ENCODE measurements at regions not wholly inside any gene's neighbourhood (a gene's known extent, or its start where the extent isn't known, plus 50 kb on each side); places are given as distances from the start of the nearest gene placed in this dataset.

DNA sequence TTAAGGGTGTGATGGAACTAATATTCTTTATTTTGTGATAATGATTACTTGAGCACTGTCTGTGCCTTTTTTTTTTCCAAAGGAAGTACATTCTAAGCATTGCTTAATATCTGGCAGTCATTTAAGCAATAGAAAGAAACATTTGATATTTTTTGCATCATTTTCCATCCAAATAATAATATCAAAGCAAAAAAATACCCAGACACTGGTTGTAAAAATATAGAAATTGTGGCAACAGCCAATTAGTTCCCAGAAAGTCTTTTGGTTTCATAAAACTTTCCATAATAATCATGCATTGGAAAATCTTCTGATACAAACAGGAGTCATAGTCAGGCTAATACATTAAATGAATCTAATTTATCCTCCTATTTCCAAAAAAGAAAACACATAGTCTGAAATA lies 629.3 kb upstream of the ADAMTS5 start:
- DNase-seq = no peak

DNA sequence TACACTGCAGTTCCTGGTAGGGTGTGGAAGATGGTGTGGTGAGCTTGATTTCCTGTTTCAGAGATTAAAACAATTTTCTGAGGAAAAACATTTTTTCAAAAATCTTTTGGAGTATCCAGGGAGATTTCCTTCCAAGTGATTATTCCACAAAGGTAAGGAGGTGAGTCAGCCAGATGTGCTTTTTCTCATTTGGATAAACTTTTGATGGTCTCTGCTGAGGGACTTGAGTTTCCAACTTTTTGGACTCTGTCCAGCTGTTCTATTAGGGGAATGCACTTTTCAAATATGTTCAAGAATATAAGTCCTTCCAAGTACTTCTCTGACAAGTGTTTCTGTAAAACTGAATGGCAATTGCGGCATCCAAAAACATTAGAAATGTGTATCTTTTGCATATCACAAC lies 628.8 kb upstream of the ADAMTS5 start:
- DNase-seq = no peak

DNA sequence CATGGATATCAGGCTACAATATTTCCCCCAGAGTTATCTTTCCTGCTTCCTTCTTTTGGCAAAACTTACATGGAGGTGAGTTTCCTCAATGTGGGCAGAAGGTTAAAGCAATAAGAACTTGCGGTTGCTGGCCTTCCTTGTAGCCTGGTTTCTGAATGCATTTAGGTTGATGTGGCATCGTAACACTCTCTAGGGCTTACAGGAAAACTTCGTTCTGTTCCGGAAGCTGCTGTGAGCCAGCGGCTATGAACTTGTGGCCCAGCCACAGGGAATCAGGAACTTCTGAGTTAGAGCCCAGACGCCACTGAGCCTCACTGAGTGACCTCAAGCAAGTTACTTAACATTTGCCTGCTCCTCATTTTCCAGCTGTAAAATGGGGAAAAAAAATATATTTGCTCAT lies 623.4 kb upstream of the ADAMTS5 start:
- no peak for DNase-seq

DNA sequence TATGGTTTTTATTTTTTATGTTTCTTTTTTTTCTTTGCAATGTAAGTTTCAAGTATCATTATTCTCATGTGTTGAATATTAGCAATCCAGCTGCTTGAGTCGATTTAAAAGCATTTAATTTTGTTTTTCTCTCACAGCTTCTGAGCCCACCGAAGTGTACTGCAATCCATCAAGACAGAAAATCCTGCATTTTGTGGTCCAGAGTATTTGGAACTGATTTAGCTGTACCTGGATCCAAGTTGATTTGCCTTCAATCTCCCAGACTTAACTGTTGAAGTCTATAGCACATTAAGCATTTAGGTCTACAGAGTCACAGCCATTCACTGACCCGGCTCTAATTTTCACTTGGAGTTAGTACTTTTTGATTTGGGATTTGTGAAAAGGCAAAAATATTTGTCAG lies 622.9 kb upstream of the ADAMTS5 start:
- no peak for DNase-seq

DNA sequence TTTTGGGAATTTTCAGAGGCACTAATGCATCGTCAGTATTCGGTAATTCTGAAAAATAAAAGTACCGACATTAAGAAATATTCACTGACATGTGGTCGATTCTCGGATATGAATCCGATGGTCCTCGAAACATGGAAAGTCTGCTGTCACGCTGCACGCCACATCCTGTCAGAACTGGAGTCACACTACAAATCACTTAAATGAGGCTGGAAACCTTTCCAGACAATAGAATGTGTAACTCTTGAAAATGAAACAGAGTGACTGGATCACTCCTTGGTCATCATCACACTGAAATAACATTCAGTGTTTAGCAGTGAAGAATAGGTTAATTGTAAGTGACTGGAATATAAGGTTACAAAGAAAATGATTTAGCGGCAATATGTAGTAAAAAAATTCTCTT lies 620.1 kb upstream of the ADAMTS5 start:
- DNase-seq = no peak

DNA sequence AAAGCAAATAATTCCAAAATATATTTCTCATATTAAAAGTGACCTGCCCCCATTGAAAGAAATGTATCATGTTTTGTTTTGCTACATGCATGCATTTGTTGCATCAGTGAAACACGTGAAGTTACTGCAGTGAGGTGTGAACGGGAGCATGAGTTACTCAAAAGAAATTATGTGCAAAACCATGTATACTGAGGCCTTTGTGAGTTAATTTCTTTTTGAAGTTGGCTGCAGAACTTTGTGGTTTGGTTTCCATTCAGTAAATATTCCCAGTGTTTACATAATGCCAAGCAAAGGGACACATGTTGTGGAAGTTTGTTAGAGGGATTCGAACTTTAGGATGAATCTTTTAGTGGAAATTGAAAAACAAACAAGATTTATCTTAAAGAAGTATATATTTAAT lies 619.4 kb upstream of the ADAMTS5 start:
- no peak for DNase-seq

DNA sequence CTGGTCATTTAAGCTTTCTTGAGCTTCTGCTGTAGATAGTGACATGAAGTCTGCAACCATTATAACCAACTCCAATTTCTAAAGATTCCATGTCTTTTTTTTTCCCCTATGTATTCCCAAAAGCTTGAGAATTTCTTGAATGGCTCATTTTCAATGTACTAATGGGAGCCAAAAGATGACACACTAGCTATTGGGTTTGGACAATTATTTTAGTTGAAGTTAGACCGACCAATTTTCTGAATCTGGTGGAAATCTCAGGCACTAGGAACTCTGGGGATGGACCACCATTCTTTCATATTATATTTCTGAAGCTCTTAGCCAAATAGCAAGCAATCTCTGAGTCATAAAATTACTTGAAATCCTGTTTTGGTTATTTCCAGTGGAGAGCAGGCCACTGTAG lies 617.4 kb upstream of the ADAMTS5 start:
- no peak for DNase-seq

DNA sequence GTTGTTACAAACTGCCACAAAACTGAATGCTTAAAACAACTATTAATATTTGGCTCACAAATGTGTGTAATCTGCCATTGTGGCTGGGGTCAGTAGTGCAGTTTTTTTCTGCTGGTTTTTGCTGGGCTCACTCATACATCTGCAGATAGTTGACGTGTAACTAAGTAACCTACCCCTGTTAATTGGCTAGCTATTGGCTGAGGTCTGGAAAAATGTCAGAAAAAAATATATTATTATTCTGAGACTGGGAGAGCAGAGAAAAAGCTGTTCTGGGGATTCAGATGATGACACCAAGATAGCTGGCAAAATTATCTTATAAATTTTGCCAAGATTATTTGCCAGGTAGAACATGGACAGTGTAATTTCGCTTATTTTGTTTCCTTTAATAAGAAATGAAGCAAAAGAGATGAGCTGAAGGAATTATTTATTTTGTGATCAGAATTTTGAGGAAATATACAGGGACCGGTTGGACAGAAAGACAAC lies 616.1 kb upstream of the ADAMTS5 start:
- DNase-seq = no peak

DNA sequence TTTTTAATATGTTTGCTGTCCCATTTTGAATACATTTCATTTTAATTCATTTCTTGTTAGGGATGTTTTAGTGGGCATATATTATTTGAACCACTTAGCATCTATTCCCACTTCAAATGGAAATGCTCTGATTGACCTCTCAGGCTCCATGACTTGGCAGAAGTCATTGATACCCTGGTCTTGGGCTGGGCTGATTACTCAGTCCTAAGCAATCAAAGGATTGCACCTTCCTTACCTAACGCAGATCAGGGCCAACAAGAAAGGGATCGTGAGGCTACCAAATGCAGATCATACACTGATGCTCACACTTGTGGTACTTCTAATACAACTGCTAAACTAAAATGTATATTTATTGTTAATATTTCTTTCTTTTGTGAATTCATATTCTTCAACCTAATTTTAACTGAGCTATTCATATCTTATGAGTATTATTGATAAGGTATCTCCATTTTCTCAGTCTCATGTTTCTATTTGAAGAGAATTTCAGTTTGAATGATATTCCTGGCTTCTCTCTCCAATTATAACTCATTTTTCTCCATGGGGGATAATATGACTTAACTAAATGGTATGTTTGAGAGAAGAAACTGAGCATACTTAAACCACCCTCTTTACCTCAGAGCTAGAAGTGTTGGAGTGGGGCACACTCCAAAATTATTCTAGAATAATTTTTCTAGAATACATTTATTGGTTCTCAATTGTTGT lies 615.5 kb upstream of the ADAMTS5 start:
- DNase-seq = no peak

DNA sequence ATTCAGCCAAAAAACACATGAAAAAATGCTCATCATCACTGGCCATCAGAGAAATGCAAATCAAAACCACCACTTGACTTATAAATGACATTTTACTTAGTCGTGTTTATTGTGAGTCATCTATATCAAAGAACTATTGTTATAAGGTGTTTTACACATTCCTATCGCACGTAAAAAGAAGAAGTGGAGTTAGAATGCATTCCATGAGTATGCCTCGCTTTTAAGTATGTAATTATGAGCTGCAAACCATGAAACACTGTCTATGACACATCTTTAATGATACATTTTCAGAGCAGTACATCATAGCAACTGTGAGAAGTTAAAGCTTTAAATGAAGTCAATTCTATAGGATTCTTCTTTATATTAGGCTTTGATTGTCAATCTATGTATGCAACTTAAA lies 614.3 kb upstream of the ADAMTS5 start:
- DNase-seq = no peak

DNA sequence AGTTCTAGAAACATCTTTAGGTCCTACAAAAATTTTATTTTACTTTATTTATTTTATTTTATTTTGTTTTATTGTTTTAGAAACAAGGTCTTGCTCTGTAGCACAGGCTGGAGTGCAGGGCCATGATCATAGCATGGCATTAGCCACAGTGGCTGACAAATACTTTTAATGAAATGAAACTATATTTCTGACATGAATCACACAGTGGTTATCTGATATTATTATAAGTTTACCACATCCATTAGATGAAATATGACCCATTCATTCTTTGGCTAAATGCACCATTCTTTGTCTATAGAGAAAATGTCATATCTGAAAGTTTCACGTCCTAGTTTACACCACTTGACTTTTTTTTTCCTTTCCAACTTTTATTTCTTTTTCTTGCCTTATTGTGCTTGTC lies 613.4 kb upstream of the ADAMTS5 start:
- no peak for DNase-seq

DNA sequence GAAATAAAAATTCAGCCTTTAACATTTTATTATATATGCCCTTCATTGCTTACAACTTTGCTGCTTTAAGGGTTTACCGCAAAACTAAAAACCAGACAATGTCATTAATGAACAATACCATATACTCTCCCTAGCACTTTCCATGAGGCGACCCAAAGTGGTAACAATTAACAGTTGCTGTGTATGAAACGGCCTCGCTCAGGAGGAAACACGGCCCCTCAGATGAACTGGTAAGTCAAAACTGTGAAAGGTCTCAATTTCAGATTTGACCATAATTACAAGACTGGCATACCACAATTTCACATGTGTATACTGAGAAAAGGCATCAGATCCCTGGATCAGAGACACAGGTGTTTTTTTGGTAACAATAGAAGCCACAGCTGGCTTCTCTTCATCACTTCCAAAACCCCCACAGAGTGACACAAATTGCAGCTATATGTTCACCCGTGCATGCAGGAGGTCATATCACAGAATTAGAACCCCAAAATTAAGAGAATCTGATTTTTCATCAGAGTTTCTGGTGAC lies 611.9 kb upstream of the ADAMTS5 start:
- no peak for DNase-seq

DNA sequence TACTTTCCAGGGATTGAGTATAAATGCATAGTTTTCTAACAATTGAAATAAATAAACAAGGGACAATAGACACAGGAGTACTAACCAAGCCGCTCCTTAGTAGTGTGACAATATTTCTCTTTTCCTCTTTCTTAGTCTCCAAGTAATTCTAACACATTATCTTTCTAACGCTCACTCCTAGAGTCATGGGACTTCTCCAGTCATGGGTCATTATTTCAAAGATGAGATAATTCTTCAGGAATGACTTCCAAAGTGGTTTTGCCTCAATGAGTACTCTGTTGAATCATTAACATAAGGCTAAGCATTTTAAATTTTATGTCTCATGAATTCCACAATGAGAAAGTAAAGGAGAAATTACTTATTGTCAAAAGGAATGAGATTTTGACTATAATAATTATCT lies 605.8 kb upstream of the ADAMTS5 start:
- DNase-seq = no peak

DNA sequence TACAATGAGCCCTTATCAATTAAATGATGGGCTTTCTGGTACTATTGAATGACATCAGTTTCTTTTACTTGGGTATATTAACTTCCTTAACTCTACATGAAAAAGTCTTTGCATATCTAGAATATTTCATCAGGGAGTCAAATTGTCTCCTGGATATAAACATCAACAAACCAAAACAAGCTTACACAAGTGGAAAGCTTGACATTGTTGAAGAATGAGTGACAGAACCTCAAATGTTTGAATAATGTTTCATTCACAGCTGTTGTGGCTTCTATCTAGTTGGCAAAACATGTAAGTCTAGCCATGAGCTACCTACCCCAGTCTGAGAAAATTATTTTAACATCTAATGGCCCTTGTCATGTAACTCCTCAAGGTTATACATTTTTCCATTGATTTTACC lies 604.8 kb upstream of the ADAMTS5 start:
- no peak for DNase-seq

DNA sequence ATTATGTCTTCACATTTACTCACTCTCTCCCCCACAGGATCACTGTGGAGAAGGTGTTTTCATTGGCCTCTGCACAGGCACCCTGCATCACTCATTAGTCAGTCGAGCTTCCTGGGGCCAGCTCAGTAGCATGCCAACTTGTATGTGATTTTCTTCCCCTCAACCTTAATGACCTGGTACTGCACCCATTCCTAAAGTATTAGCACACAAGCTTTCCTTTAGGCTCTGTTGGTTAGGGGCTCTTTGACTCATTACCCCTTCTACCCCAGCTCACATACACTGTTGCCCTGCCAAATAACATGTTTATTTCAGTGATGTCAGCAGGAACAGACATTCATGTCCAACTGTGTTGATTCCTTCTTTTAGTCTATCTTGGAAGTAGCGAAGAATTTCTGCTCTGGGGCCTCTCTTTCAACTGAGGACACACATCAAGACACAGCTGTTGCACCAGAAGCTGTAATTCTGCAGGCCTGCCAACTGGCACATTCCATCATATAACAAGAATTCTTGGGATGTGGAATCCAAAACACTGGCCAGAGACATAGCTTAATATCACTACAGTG lies 603.5 kb upstream of the ADAMTS5 start:
- no peak for DNase-seq

DNA sequence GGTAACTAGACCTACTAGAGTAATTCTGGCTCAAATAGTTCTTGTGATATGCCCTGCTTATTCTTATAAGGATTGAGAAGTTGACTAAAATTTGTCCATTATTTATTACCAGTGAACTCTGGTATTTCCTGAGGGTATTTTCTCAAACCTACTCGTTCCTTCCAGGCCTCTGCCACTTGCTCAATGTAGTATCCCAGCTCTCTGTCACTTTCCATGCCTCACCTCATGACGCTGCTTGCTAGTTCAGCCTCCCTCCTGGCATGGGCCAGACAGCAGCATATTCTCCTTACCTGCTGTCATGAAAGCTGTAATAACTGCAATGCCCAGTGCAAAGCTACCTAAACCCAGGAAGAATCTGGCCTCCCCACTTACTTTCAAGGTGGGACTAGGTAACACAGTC lies 602.9 kb upstream of the ADAMTS5 start:
- no peak for DNase-seq

DNA sequence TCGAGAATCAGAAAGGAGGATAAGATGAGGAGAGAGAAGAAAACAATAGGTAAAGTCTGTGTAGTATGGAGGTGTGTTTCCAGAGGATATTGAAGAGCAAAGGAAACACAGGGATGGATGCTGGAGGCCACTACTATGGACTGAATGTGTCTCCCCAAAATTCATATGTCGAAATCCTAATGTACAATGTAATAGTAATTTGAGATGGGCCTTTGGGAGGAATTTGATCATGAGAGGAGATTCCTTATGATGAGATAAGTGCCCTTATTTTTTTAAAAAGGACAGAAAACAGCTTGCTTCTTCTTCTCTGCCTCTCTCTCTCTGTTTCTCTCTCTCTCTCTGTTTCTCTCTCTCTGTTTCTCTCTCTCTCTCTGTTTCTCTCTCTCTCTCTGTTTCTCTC lies 602.2 kb upstream of the ADAMTS5 start:
- DNase-seq = no peak

DNA sequence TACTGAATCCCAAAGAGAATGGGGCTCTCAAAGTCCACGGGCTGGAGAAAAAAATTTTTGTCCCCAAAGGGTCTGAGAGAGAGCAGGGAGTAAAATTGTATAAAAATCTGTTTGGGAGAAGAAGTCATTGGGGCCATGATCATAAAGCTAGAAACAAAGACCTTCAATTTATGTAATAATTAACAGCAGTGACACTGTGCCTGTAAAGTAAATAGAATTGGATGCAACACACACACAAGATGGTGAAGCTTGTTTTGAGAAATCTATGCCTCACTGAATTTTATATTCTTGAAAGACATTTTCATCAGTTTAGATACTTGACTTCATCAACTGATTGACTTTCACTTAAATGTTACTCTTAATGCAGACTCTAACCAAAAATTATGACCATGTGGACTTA lies 600.5 kb upstream of the ADAMTS5 start:
- DNase-seq = no peak

DNA sequence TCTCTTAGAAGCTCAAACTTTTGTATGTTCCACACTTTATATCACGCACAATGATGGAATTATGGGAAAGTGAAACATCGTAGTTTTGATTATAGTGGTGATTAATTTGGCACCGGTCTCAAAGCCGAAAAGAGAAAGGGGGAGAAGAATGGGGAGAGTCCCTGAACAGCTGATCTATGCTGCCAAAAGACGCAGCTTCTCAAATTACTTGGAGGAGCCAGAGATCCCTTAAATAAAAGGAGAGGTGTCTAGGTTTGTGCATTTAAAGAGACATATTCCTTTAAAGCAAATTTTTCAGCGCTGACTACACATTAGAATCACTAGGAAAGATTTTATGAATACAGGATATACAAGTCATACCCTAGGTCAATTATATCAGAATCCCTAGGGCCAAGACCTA lies 599.6 kb upstream of the ADAMTS5 start:
- no peak for DNase-seq

DNA sequence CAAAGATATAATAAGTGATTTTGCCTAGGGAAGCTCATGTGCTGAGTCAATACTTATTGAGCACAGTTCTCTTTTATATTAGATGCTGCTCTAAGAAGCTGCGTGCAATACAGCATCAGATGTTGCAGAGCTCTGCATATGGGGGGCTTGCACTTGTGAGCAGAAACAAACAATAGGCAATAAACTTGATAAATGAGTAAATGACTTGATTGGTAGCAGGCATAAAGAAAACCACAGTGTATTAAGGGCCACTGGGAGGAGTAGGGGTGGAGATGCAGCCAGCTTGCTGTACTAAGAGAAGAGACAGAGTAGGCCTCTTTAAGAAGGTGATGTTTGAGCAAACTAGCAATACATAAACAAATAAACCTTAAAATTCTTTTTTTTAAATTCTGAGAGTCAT lies 598.5 kb upstream of the ADAMTS5 start:
- DNase-seq = no peak

DNA sequence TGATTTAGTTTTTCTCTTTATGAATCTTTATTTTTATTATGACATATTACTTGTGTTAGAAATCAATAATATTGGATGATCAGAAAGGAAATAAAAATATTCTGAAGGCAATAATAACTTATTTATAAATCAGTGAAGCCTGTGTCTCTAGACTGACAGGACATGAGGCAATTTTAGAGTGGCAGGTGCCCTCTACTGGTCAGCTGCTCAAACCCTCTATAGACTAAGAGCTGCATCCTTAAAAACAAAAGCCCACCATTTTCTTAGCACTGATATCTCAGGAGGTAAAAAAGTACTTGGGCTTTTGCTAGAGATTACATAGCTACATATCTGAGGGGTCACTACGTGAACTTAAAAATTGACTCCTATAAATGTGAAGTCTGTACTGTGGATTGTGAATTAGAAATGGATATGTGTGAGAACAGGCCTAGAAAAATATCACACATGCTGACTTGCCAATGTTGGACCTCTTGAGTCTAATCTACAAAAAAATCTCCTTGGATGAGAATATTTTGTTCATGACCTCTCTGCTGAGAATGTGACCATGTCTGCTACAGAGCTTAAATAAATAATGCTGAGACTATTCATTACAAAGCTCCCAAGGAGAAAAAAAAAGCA lies 597.9 kb upstream of the ADAMTS5 start:
- peak in 2 of 14 donors; percentile 4 to 10 for DNase-seq

DNA sequence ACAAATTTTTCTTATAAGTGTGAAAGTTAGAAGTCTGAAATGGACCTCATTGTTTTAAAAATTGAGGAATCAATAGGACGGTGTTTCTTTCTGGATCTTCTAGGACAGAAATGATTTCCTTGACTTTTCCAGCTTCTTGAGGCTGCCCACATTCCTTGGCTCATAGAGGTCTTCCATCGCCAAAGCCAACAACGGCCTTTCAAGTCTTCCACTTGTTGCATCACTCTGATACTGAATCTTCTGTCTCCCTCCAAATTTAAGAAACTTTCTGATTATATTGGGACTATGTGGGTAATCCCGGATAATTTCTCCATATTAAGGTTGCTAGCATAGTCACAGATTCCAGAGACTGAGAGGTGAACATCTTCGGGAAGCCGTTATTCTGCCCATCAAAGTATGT lies 595.4 kb upstream of the ADAMTS5 start:
- no peak for DNase-seq

DNA sequence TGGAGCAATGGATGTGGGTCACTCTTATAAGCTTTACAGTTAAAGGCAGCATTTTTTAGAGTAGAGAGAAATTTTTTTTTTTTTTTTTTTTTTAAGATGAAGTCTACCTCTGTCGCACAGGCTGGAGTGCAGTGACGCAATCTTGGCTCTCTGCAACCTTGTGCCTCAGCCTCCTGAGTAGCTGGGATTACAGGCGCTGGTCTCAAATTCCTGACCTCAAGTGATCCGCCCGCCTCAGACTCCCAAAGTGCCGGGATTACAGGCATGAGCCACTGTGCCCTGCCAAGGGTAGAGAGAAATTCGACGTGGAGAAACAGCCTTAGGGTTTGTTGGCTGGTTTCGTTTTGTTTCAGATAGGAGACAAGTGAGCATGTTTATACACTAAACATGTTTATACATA lies 594.2 kb upstream of the ADAMTS5 start:
- no peak for DNase-seq

DNA sequence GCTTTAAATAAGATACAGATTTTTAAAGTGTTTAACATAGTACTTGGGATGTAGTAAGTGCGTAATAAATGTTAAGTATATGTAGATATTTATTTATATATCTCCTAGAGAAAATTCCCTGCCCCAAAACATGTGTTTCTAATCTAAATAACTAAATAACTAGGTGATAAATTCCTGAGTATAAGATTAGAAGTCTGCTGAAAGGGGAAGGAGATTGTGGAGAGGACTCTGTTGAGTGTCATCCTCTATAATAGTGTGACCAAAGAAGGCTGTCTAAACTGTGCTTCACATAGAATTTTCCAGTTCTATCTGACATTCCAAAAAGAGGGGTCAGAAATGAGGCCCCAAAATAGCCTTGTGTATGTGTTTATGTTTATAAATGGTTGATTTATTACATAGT lies 590.5 kb upstream of the ADAMTS5 start:
- no peak for DNase-seq

Measured in C1 segment of cervical spinal cord (tissue), 14 donors.